CD4-positive, alpha-beta T cell treated with Interleukin-2 at 100 ng/mL for 4 hours (primary cell): ENCODE measurements at regions not wholly inside any gene's neighbourhood (a gene's known extent, or its start where the extent isn't known, plus 50 kb on each side); places are given as distances from the start of the nearest gene placed in this dataset.

Source experiments
- DNase-seq: peaks from one replicate; pipeline ENCODE4 v3.0.0-alpha.2; 2020; ENCODE audit warnings: low spot score

- DNase-seq: no peak
These were observed 219.6 kb downstream of the PTEN start for GRCh38 chr10:88082806-88083596.

GRCh38 chr10:88083597-88083989 is 220.2 kb downstream of the PTEN start:
- DNase-seq: no peak

GRCh38 chr10:88086187-88086960 is 222.9 kb downstream of the PTEN start:
- DNase-seq: no peak

- no peak for DNase-seq
These were observed 225.3 kb downstream of the PTEN start for GRCh38 chr10:88088441-88089340.

- no peak for DNase-seq
These were observed 226.1 kb downstream of the PTEN start for GRCh38 chr10:88089498-88089897.

GRCh38 chr10:88090568-88091214 is 227.3 kb downstream of the PTEN start:
- DNase-seq: no peak

GRCh38 chr10:88091490-88092061 is 228.2 kb downstream of the PTEN start:
- DNase-seq: peak; percentile 80

GRCh38 chr10:88092265-88092664 is 228.8 kb downstream of the PTEN start:
- DNase-seq: no peak

GRCh38 chr10:88092973-88093372 is 229.5 kb downstream of the PTEN start:
- DNase-seq: no peak

GRCh38 chr10:88094795-88095194 is 231.4 kb downstream of the PTEN start:
- DNase-seq: no peak

- no peak for DNase-seq
These were observed 231.8 kb downstream of the PTEN start for GRCh38 chr10:88095223-88095721.

GRCh38 chr10:88095778-88096431 is 232.5 kb downstream of the PTEN start:
- DNase-seq: no peak

- no peak for DNase-seq
These were observed 233.7 kb downstream of the PTEN start for GRCh38 chr10:88097092-88097516.

- DNase-seq: no peak
These were observed 234.1 kb downstream of the PTEN start for GRCh38 chr10:88097536-88097935.

GRCh38 chr10:88100281-88100680 is 236.9 kb downstream of the PTEN start:
- DNase-seq: no peak

GRCh38 chr10:88101666-88102065 is 238.2 kb downstream of the PTEN start:
- DNase-seq: no peak

GRCh38 chr10:88103576-88103975 is 240.2 kb downstream of the PTEN start:
- DNase-seq: no peak

GRCh38 chr10:88104223-88104622 is 240.8 kb downstream of the PTEN start:
- no peak for DNase-seq

- DNase-seq: no peak
These were observed 242.9 kb downstream of the PTEN start for GRCh38 chr10:88106366-88106765.

- DNase-seq: no peak
These were observed 244.1 kb downstream of the PTEN start for GRCh38 chr10:88107296-88108097.
